Activated CD4-positive, alpha-beta T cell treated with anti-CD3 and anti-CD28 coated beads for 48 hours (primary cell): ENCODE measurements at regions not wholly inside any gene's neighbourhood (a gene's known extent, or its start where the extent isn't known, plus 50 kb on each side); places are given as distances from the start of the nearest gene placed in this dataset.
"Not testable (repeated sequence)": the region's sequence is repeated elsewhere in the genome, so short reads cannot be mapped to it uniquely, and the experiment has no call there.

ENCODE experiments used
- DNase-seq: peaks from one replicate; pipeline ENCODE4 v3.0.0-alpha.2; 2020

DNA sequence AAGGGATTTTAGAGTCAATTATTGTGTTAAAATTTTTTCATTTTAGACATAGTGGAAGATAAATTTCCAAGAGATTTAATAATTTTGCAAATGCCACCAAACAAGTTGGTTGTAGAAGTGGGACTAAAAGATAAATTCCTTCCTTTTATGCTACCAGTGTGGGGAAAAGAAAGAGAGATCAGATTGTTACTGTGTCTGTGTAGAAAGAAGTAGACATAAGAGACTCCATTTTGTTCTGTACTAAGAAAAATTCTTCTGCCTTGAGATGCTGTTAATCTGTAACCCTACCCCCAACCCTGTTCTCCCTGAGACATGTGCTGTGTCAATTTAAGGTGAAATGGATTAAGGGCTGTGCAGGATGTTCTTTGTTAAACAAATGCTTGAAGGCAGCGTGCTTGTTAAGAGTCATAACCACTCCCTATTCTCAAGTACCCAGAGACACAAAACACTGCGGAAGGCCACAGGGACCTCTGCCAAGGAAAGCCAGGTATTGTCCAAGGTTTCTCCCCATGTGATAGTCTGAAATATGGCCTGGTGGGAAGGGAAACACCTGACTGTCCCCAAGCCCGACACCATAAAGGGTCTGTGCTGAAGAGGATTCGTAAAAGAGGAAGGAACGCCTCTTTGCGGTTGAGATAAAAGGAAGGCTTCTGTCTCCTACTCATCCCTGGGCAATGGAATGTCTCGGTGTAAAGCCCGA is 117.0 kb downstream of the CEP44 start:
- DNase-seq, result not testable (repeated sequence)

GRCh38 chr4:174398728-174399127 is 115.0 kb downstream of the CEP44 start:
- DNase-seq, result no peak

DNA sequence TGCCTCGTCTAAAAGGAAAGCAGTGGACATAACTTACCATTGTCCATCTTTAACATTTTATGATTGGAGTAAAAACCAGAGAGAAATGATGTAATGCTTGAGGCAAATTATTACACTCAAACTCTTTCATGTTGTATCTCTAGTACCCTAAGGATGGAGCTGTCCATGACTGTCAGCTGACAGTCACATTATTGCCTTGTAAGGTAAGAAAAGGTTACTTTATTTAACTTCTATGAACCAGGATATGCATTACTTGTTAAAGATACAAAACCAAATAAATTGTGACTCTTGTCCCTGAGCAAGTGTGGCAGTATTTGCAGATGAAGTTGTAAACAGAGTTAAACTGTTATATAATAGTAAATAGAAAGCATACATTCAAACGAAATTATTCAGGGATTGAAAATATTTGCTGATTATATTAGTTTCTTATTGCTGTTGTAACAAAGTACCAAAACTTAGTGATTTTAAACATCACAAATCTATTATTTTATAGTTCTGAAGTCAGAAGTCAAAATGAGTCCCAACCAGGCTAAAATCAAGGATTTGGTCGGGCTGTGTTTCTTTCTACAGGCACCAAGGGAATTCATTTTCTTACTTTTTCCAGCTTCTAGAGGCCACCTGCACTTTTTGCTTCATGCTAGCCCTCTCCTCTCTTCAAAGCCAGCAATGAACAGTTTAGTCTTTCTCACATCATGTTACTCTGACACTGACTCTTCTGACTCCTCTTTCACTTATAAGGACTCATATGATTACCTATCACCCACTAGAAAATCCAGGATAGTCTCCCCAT is 113.8 kb downstream of the CEP44 start:
- no peak for DNase-seq

- DNase-seq, result no peak
Observed at GRCh38 chr4:174396599-174397110, 112.9 kb downstream of the CEP44 start.

- DNase-seq, result no peak
Observed at GRCh38 chr4:174394915-174395314, 111.2 kb downstream of the CEP44 start.

DNA sequence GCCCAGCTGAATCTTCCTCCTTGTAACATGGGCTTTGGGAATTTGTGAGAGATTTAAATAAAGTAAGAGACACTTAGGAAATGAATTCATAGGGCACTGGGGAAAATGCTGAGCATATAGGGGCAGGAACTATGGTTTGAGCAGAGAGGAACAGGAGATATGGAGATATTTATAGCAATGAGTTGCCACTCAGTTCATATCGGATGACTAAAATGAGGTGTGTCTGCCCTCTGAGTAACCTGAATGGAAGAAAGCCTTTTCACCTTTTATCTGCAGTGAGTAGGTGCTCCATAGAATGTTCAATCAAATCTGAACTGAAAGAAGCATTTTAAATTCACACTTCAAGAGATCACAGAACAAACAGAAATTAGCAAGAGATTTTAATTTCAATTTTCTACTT is 105.7 kb downstream of the CEP44 start:
- no peak for DNase-seq

GRCh38 chr4:174388461-174389145 is 104.9 kb downstream of the CEP44 start:
- no peak for DNase-seq

DNA sequence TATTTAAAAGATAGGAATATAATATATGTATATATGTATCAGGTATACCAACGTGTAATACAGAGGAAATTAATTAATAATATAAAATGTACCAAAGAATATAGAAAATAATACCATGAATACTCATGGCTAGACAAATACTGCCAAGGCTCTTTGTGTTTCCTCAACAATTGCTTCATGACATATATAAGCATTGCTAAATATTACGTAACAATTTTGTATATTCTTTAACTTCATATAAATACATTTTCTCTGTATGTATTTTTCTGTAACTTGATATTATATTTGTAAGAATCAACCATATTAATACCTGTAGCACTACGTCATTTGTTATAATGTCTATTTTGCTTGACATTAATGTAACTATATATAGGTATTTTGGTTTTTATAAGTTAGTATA is 104.0 kb downstream of the CEP44 start:
- DNase-seq, result no peak

GRCh38 chr4:174387143-174387542 is 103.4 kb downstream of the CEP44 start:
- DNase-seq, result no peak

DNA sequence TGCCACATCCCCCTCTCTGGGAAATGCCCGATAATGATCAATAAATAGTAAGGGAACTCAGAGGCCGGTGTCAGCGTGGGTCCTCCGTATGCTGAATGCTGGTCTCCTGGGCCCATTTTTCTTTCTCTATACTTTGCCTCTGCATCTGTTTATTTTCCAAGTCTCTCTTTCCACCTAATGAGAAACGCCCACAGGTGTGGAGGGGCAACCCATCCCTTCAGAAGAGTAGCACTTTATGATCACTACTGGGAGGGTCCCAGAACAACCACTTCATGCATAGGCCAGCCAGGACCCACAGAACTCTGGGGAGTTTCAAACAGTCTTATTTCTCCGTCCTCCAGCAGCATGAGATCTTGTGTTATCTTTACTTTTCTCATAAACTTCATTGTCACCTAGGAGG is 100.1 kb downstream of the CEP44 start:
- DNase-seq, result no peak

- DNase-seq, result not testable (repeated sequence)
Observed at GRCh38 chr4:174382938-174383605, 99.4 kb downstream of the CEP44 start.
